GM19238 (cell line): ENCODE measurements at regions not wholly inside any gene's neighbourhood (a gene's known extent, or its start where the extent isn't known, plus 50 kb on each side); places are given as distances from the start of the nearest gene placed in this dataset.

Experiments
- DNase-seq: peaks from one replicate; pipeline ENCODE4 v3.0.0; 2011; ENCODE audit warnings: low spot score; ENCODE audit not compliant: insufficient read length

DNA sequence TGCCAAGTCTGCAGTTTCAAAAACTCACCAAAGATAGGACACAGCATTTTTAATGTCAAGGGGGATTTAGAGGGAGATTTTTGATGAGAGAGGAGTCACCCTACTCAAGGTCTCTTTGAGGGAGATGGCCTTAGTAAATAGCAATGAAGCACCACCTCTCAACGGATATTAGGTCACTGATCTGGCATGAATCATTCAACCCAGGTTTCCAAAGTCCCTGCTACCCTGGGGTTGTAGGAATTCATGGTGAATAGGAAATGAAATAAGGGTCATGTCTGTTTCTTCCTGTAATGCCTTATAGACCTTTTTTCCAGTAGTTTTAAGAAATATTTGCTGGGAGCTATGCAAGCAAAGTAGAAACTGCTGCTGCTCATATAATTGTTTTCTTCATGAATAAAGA lies 2154.9 kb downstream of the LRRC4C start:
- DNase-seq = no peak

DNA sequence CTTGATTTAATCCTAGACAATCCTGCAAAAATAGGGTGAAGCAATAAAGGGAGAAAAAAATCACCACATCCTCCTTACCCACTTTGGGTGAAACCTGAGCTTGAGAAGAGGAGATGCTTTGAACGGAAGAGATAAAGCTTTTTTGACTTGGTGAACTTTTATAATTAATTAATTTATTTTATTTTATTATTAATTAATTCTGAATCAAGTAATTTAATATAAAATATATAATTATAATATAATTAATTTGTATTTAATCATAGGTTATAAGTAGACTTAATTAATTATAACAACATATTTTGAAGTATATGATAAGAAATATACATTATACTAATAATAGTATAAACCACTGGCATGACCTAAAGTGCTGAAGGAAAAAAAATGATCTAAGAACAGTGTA lies 2164.8 kb downstream of the LRRC4C start:
- no peak for DNase-seq

GRCh38 chr11:39288011-39288410 lies 2171.4 kb downstream of the LRRC4C start:
- DNase-seq = no peak

GRCh38 chr11:39268176-39268690 lies 2191.2 kb downstream of the LRRC4C start:
- no peak for DNase-seq

DNA sequence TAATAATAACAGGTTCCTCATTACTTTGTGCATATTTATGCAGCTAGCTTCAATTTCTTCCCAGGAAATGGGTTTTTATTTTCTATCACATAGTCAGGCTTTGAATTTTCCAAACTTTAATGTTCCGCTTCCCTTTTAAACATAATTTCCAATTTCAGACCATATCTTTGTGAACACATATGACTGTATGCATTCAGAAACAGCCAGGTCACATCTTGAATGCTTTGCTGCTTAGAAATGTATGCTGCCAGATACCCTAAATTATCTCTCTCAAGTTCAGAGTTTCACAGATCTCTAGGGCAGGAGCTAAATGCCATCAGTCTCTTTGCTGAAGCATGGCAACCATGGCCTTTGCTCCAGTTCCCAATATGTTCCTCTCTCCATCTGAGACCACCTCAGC lies 2203.8 kb downstream of the LRRC4C start:
- no peak for DNase-seq

GRCh38 chr11:39249566-39250365 lies 2209.7 kb downstream of the LRRC4C start:
- no peak for DNase-seq

DNA sequence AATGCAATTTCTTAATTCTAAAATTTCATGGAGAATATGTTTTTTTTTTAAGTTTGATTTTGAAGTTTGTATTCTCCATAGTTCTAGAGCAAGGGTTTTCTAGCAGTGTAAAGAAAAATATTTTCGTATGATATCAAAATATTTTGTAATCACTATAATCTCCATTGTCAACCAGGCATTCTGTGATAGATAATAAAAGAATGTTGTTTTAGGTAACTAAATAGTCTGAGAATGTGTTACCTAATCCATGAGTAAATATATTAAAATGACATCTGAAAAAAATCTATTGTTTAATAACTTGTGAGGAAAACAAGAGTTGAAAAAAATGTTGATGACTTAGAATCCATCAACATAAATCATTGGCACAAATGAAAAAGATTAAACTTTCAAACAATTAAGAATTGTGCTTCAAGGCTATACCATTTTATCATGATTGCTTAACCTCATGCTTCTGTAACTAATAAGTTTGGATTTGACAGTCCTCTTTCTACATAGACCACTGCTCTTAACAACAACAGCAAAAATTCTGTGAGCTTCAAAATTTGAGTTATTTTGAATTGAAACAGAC lies 2211.8 kb downstream of the LRRC4C start:
- DNase-seq = no peak

- DNase-seq = no peak
Observed at GRCh38 chr11:39239553-39239952, 2219.9 kb downstream of the LRRC4C start.

DNA sequence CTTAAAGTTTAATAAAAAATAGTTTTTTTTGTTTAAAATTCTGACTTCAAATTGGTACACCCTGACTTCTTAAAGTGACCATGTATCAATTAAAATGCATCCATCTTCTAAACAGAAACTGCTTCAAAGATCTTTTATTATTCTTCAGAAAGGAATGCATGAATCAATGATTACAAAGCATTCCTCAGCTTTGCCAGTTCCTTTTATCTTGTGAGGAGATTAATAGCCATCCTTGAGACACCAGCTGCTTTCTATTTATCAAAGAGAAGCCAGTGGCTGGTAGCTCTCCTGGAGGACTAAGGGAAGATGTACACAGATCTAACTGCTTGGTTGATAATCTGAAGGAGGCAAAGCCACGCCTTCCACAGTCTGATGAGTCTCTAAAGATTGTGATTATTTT lies 2222.5 kb downstream of the LRRC4C start:
- DNase-seq = no peak

DNA sequence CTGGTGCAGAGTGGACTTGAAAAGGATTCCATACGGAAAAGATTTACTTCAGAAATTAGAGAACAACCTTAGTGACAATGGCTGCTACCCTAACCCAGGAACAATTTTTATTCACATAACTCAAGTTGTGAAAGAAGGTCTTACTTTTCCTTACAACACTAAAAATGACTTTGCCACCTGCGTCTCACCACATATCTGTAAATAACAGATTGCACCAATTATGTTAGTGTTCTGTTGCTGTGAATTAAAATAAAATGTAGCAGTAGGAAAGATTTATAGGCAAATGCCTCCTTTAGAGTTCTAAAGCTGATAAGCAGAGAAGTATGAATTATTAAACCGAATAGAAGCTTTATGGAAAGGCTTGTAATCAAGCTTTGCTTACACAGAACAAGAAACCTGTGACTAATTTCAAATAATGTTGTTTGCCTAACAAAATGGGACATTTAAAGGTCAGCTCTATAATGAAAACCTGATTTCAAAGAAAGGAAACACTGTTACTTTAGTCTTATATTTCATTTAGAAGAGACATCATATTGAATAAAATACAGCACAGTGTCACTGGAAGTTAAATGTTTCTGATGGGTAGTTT lies 2237.8 kb downstream of the LRRC4C start:
- no peak for DNase-seq

GRCh38 chr11:39220501-39221230 lies 2238.8 kb downstream of the LRRC4C start:
- no peak for DNase-seq

- no peak for DNase-seq
Observed at GRCh38 chr11:39220069-39220468, 2239.4 kb downstream of the LRRC4C start.

DNA sequence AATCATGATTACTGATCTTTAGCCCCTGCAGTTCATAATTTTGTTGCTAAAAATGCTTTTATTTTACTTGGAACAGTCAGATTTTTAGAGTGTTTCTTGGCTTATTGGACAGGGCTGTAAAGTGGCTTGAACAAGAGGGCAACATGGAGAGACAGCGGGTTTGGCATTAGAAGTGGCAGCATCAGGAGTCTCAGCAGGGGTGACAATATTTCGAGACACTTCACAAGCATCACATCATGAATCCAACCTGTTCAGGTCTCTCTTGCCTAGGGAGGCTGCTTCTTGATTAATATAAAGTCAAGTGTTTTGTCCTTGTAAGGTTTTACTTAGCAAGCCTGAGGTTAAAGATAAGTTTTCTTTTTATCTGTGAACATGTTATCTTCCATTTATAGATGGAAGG lies 2249.5 kb downstream of the LRRC4C start:
- DNase-seq = no peak

- DNase-seq = no peak
Observed at GRCh38 chr11:39205236-39205995, 2254.0 kb downstream of the LRRC4C start.

DNA sequence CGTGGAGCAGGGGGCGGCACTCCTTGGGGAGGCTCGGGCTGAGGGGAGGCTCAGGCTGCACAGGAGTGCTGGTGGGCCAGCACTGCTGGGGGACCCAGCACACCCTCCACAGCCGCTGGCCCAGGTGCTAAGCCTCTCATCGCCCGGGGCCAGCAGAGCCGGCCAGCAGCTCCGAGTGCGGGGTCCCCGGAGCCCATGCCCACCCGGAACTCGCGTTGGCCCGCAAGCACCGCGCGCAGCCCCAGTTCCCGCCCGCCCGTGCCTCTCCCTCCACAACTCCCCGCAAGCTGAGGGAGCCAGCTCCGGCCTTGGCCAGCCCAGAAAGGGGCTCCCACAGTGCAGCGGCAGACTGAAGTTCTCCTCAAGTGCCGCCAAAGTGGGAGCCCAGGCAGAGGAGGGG lies 2266.8 kb downstream of the LRRC4C start:
- DNase-seq = no peak

- DNase-seq = no peak
Observed at GRCh38 chr11:39190751-39191150, 2268.7 kb downstream of the LRRC4C start.

DNA sequence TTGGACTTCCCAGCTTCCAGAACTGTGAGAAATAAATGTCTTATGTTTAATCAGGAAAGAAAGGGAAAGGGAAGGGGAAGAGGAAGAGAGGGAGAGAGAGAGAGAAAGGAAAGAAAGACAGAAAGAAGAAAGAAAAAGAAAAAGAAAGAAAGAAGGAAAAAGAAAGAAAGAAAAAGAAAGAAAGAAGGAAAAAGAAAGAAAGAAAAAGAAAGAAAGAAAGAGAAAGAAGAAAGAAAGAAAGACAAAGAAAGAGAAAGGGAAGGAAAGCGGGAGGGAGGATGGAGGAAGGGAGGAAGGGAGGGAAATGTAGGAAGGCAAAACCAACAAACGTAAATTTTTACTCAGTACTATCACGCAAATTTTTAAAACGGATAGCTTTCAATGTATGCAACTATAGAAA lies 2281.8 kb downstream of the LRRC4C start:
- no peak for DNase-seq

GRCh38 chr11:39174965-39175364 lies 2284.5 kb downstream of the LRRC4C start:
- DNase-seq = no peak

DNA sequence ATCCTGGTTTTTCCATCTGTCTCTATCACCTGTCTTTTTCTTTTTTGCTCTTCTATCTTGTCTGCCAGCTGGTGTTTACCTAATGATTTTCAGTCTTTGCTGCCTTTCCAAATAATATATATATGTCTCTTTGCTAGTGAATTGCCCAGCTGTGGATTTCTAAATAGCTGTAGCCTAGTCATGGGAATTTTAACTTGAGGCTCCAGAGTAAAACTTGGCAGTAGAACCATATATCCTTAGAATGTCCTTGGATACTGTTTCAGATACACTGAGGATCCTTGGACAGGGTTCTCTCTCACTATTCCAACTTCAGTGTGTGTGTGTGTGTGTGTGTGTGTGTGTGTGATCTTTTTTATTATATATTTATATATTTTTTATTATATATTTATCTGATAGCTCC lies 2285.3 kb downstream of the LRRC4C start:
- no peak for DNase-seq

DNA sequence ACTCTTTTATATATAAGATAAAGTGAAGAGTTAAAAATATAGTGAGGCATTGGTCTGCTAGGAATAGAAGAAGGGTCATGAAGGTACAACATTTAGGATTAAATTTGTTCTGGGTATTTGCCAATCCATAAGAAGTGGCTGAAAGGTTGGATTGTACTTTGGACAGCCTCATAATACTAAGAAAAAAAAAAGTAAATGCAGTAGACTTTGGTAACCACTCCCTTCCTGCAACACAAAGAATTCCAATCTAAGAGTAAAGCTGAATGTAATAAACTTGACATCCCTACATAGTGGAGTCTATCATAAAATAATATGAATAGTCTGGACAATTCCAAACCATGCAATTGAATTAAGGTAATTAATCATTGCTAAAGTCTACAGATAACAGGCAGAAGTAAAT lies 2294.4 kb downstream of the LRRC4C start:
- DNase-seq = no peak

GRCh38 chr11:39149214-39149613 lies 2310.2 kb downstream of the LRRC4C start:
- DNase-seq = no peak
